ENCODE measurements at regions not wholly inside any gene's neighbourhood (a gene's known extent, or its start where the extent isn't known, plus 50 kb on each side); places are given as distances from the start of the nearest gene placed in this dataset.

- TF ChIP-seq CTCF (IDR thresholded peaks at IDR 0.05; ENCODE audit: low read length, missing control alignments), result no peak
- no peak overlapping the region for H3K4me3 ChIP-seq (replicated peaks; ENCODE audit: low read depth, low read length)
- peak; percentile 99 for DNase-seq (ENCODE audit: low read depth)
These were observed 738.5 kb upstream of the CHRM3 start for GRCh38 chr1:238647877-238648276.

GRCh38 chr1:238642231-238642630, 744.1 kb upstream of the CHRM3 start:
- no peak overlapping the region for H3K4me3 ChIP-seq (replicated peaks; ENCODE audit: low read depth, low read length)
- DNase-seq (ENCODE audit: low read depth), result peak; percentile 63
- TF ChIP-seq CTCF (IDR thresholded peaks at IDR 0.05; ENCODE audit: low read length, missing control alignments), result no peak

GRCh38 chr1:238639861-238640260, 746.5 kb upstream of the CHRM3 start:
- TF ChIP-seq CTCF (IDR thresholded peaks at IDR 0.05; ENCODE audit: low read length, missing control alignments), result no peak
- DNase-seq (ENCODE audit: low read depth), result no peak

GRCh38 chr1:238628110-238628509, 737.4 kb upstream of the ZP4 start:
- TF ChIP-seq CTCF (IDR thresholded peaks at IDR 0.05; ENCODE audit: low read length, missing control alignments), result no peak
- H3K4me3 ChIP-seq (replicated peaks; ENCODE audit: low read depth, low read length), result no peak overlapping the region
- peak; percentile 40 for DNase-seq (ENCODE audit: low read depth)

More at GRCh38 chr1:238639861-238640260, 746.5 kb upstream of the CHRM3 start:
- H3K4me3 ChIP-seq (replicated peaks; ENCODE audit: low read depth, low read length), result no peak overlapping the region

GRCh38 chr1:238624776-238625175, 734.1 kb upstream of the ZP4 start:
- no peak overlapping the region for H3K4me3 ChIP-seq (replicated peaks; ENCODE audit: low read depth, low read length)
- TF ChIP-seq CTCF (IDR thresholded peaks at IDR 0.05; ENCODE audit: low read length, missing control alignments), result no peak
- DNase-seq (ENCODE audit: low read depth), result no peak

- H3K4me3 ChIP-seq (replicated peaks; ENCODE audit: low read depth, low read length), result no peak overlapping the region
- no peak for DNase-seq (ENCODE audit: low read depth)
- no peak for TF ChIP-seq CTCF (IDR thresholded peaks at IDR 0.05; ENCODE audit: low read length, missing control alignments)
These were observed 730.7 kb upstream of the ZP4 start for GRCh38 chr1:238621405-238621804.

- no peak overlapping the region for H3K4me3 ChIP-seq (replicated peaks; ENCODE audit: low read depth, low read length)
- TF ChIP-seq CTCF (IDR thresholded peaks at IDR 0.05; ENCODE audit: low read length, missing control alignments), result no peak
- DNase-seq (ENCODE audit: low read depth), result no peak
These were observed 728.9 kb upstream of the ZP4 start for GRCh38 chr1:238619652-238620051.

All from fibroblast of pulmonary artery (primary cell).